G401.6 (cell line): ENCODE measurements at regions not wholly inside any gene's neighbourhood (a gene's known extent, or its start where the extent isn't known, plus 50 kb on each side); places are given as distances from the start of the nearest gene placed in this dataset.

Source experiments
- FAIRE-seq: peaks from 2 replicates; lab custom pipeline; 2012; peaks lifted over from hg19 to GRCh38; lab: Jason Lieb, UNC

- no peak for FAIRE-seq
Observed at GRCh38 chr13:65011378-65011777, 2218.8 kb downstream of the PCDH9 start.

- FAIRE-seq, result no peak
Observed at GRCh38 chr13:64997438-64997837, 2232.7 kb downstream of the PCDH9 start.

- no peak for FAIRE-seq
Observed at GRCh38 chr13:64993514-64994164, 2236.5 kb downstream of the PCDH9 start.

GRCh38 chr13:64992314-64992713 lies 2237.8 kb downstream of the PCDH9 start:
- no peak for FAIRE-seq

GRCh38 chr13:64985075-64985474 lies 2245.1 kb downstream of the PCDH9 start:
- FAIRE-seq, result no peak

GRCh38 chr13:64962404-64962803 lies 2267.7 kb downstream of the PCDH9 start:
- FAIRE-seq, result no peak

- FAIRE-seq, result no peak
Observed at GRCh38 chr13:64959276-64959675, 2270.9 kb downstream of the PCDH9 start.

- FAIRE-seq, result no peak
Observed at GRCh38 chr13:64958106-64958505, 2272.0 kb downstream of the PCDH9 start.

- FAIRE-seq, result no peak
Observed at GRCh38 chr13:64938660-64939059, 2291.5 kb downstream of the PCDH9 start.

- no peak for FAIRE-seq
Observed at GRCh38 chr13:64937302-64937701, 2292.8 kb downstream of the PCDH9 start.

- no peak for FAIRE-seq
Observed at GRCh38 chr13:64936879-64937278, 2293.3 kb downstream of the PCDH9 start.

- FAIRE-seq, result no peak
Observed at GRCh38 chr13:64935441-64935840, 2294.7 kb downstream of the PCDH9 start.

GRCh38 chr13:64934569-64935362 lies 2295.4 kb downstream of the PCDH9 start:
- FAIRE-seq, result no peak

GRCh38 chr13:64930636-64931035 lies 2299.5 kb downstream of the PCDH9 start:
- no peak for FAIRE-seq

- FAIRE-seq, result no peak
Observed at GRCh38 chr13:64928696-64929499, 2301.2 kb downstream of the PCDH9 start.

- FAIRE-seq, result no peak
Observed at GRCh38 chr13:64925727-64926126, 2304.4 kb downstream of the PCDH9 start.

- FAIRE-seq, result no peak
Observed at GRCh38 chr13:64925284-64925683, 2304.9 kb downstream of the PCDH9 start.

GRCh38 chr13:64924401-64924800 lies 2305.7 kb downstream of the PCDH9 start:
- no peak for FAIRE-seq

GRCh38 chr13:64917566-64917965 lies 2312.6 kb downstream of the PCDH9 start:
- no peak for FAIRE-seq

- FAIRE-seq, result no peak
Observed at GRCh38 chr13:64912141-64912540, 2318.0 kb downstream of the PCDH9 start.

GRCh38 chr13:64910096-64910495 lies 2320.0 kb downstream of the PCDH9 start:
- FAIRE-seq, result no peak

GRCh38 chr13:64909184-64909583 lies 2321.0 kb downstream of the PCDH9 start:
- FAIRE-seq, result no peak

GRCh38 chr13:64900039-64900438 lies 2330.1 kb downstream of the PCDH9 start:
- FAIRE-seq, result no peak
